ENCODE measurements at regions not wholly inside any gene's neighbourhood (a gene's known extent, or its start where the extent isn't known, plus 50 kb on each side); places are given as distances from the start of the nearest gene placed in this dataset.

DNA sequence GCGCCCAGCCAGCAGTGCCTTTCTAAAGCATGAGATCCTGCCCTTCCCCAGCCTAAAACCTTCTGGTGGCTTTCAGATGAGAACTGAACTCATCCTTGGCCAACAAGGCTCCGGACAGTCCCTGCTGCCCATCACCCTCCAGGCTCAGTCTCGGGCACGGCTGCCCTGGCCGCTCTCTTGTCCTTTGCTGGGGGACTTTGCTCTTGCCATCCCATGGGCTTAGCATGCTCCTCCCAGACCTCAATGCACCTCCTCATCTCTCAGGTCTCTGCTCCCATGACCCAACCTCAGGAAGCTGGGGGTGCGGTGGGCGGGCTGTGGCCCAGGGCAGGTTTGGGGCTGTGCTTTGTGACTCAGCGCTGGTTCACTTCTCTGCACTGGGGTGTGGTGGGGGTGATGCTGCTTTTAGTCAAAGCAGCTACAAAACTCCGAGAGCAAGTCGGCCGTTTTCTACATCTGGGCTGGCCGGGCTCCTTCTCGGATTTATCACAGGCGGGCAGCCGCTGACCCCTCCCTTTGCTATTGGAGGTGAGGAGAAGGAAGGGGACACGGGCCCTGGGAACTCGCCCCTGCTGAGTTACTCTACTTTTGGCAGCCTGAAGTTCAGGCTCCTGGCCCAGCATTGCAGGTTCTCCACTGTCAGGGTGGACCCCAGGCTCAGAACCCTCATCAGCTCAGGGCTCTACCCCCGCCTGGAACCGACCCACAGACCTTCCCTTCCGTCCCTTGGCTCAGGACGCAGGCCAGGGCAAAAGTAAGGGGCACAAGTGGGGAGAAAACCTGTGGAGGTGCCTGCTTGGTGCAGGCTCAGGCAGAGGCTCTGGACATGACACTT lies 90.6 kb upstream of the TAF1B start:
- H3K9ac ChIP-seq (ENCODE audit: insufficient read depth, low read length, poor library complexity, severe bottlenecking), result peak overlapping the region; percentile 57
- peaks cover 47% of the 10 kb centered on the region for H3K4me1 Mint-ChIP-seq
- TF ChIP-seq CTCF (IDR thresholded peaks at IDR 0.05), result no peak

GRCh38 chr2:9753276-9753600 lies 90.0 kb upstream of the TAF1B start:
- Mint-ChIP-seq H3K36me3 (peaks cover 2 to 11% of the 10 kb centered on the region in 2 donors), H3K4me3 (peak overlapping the region; percentile 68 to 75), H3K4me1 (peaks cover 51% of the 10 kb centered on the region), H3K9me3 (peaks cover 0 to 3% (median under 1%) of the 10 kb centered on the region in 7 donors), H3K27ac (peak overlapping the region; percentile 84 to 99 (median 97)), H3K27me3 (ENCODE audit: low read depth in 3 of 3) (peaks cover 32 to 63% (median 42%) of the 10 kb centered on the region in 3 donors)
- H3K9me3 ChIP-seq (replicated peaks in 1 of 2; ENCODE audit: control insufficient read depth in 1 of 2, insufficient read depth in 1 of 2, low read length in 2 of 2), result no peaks in the 10 kb centered on the region
- H3K36me3 ChIP-seq (replicated peaks in 1 of 2; ENCODE audit: control insufficient read depth in 1 of 2, insufficient read depth in 2 of 2, low read length in 2 of 2), result no peaks in the 10 kb centered on the region
- intact Hi-C loops (cut with micrococcal nuclease), result loop anchor here in 1 of 2 donors (1.0 to 5.0 kb wide), 4 partner anchors 15 to 121 kb away; partner anchors contain the start of gene YWHAQ
- no peak for TF ChIP-seq CTCF (IDR thresholded peaks at IDR 0.05)
- H2AFZ ChIP-seq (ENCODE audit: insufficient read depth, low read depth, low read length, poor library complexity, severe bottlenecking), result peak overlapping the region; percentile 18
- H3K27ac ChIP-seq (ENCODE audit: low read depth in 1 of 2, low read length in 2 of 2), result peak overlapping the region; percentile 87 to 95
- H3K4me2 ChIP-seq (replicated peaks; ENCODE audit: extremely low read depth, low read length, poor library complexity, severe bottlenecking), result peak overlapping the region; percentile 45
- 11% methylated on average over 5 of the region's 9 CpGs for WGBS (ENCODE audit: insufficient coverage)
- peaks cover 46 to 51% of the 10 kb centered on the region in 2 donors for H3K4me1 ChIP-seq (ENCODE audit: control insufficient read depth in 1 of 2, insufficient read depth in 2 of 2, low read length in 2 of 2)
- H3K4me3 ChIP-seq (replicated peaks in 1 of 3; ENCODE audit: low read depth in 2 of 3, low read length in 3 of 3), result peak overlapping the region in 1 of 3 experiments; percentile 21
- H3K79me2 ChIP-seq (ENCODE audit: insufficient read depth, low read length), result no peaks in the 10 kb centered on the region
- peak overlapping the region; percentile 57 for H3K9ac ChIP-seq (ENCODE audit: insufficient read depth, low read length, poor library complexity, severe bottlenecking)
- H3K27me3 ChIP-seq (ENCODE audit: control insufficient read depth in 2 of 2, insufficient read depth in 2 of 2, low read length in 2 of 2), result peaks cover 11 to 44% of the 10 kb centered on the region in 2 donors
- H4K20me1 ChIP-seq (ENCODE audit: insufficient read depth, low read length), result no peaks in the 10 kb centered on the region
- peak; percentile 96 to 97 (median 97) for DNase-seq

More for the DNA sequence above, 90.6 kb upstream of the TAF1B start:
- H3K27ac Mint-ChIP-seq, result peak overlapping the region; percentile 84 to 99 (median 97)
- peak overlapping the region; percentile 18 to 27 for H3K4me3 Mint-ChIP-seq
- peaks cover 26 to 57% (median 36%) of the 10 kb centered on the region in 3 donors for H3K27me3 Mint-ChIP-seq (ENCODE audit: low read depth in 3 of 3)
- DNase-seq, result peak; percentile 87
- H3K36me3 Mint-ChIP-seq, result peaks cover 2 to 11% of the 10 kb centered on the region in 2 donors
- Histone ChIP-seq H4K20me1 (ENCODE audit: insufficient read depth, low read length) (no peaks in the 10 kb centered on the region), H3K4me3 (replicated peaks in 1 of 3; ENCODE audit: low read depth in 2 of 3, low read length in 3 of 3) (no peak overlapping the region), H3K9me3 (replicated peaks in 1 of 2; ENCODE audit: control insufficient read depth in 1 of 2, insufficient read depth in 1 of 2, low read length in 2 of 2) (no peaks in the 10 kb centered on the region), H3K79me2 (ENCODE audit: insufficient read depth, low read length) (no peaks in the 10 kb centered on the region), H3K27me3 (ENCODE audit: control insufficient read depth in 2 of 2, insufficient read depth in 2 of 2, low read length in 2 of 2) (peaks cover 8 to 38% of the 10 kb centered on the region in 2 donors), H2AFZ (ENCODE audit: insufficient read depth, low read depth, low read length, poor library complexity, severe bottlenecking) (peak overlapping the region; percentile 18), H3K4me2 (replicated peaks; ENCODE audit: extremely low read depth, low read length, poor library complexity, severe bottlenecking) (peak overlapping the region; percentile 32), H3K36me3 (replicated peaks in 1 of 2; ENCODE audit: control insufficient read depth in 1 of 2, insufficient read depth in 2 of 2, low read length in 2 of 2) (no peaks in the 10 kb centered on the region), H3K27ac (ENCODE audit: low read depth in 1 of 2, low read length in 2 of 2) (peak overlapping the region; percentile 87 to 95), H3K4me1 (ENCODE audit: control insufficient read depth in 1 of 2, insufficient read depth in 2 of 2, low read length in 2 of 2) (peaks cover 43 to 48% of the 10 kb centered on the region in 2 donors)
- H3K9me3 Mint-ChIP-seq, result peaks cover 0 to 3% (median 1%) of the 10 kb centered on the region in 7 donors
- intact Hi-C loops (cut with micrococcal nuclease), result loop anchor here in 1 of 2 donors (1.0 to 5.0 kb wide), 4 partner anchors 14 to 120 kb away; partner anchors contain the start of gene YWHAQ
- WGBS (ENCODE audit: insufficient coverage), result 64% methylated on average over 4 of the region's 21 CpGs
